DND-41 (cell line): ENCODE measurements at regions not wholly inside any gene's neighbourhood (a gene's known extent, or its start where the extent isn't known, plus 50 kb on each side); places are given as distances from the start of the nearest gene placed in this dataset.

Experiments used
- ATAC-seq: fragments of 200-7000 bp; cut with Tn5 transposase; 3 replicates; pipeline ENCODE4 v1.9.1; 2021; ENCODE audit warnings: low read depth; ENCODE audit not compliant: insufficient read depth
- DNase-seq: peaks from one replicate; pipeline ENCODE4 v3.0.0-alpha.2; 2020
- H2AFZ ChIP-seq: 2 replicates; pipeline ENCODE4 v1.6.0; 2012; ENCODE audit warnings: low read depth, low read length
- H3K27ac ChIP-seq: 2 replicates; pipeline ENCODE4 v1.5.1; 2012; ENCODE audit warnings: low read length, inconsistent platforms
- H3K27me3 ChIP-seq: fragments of 200-600 bp; sonication (generic); 2 replicates; pipeline ENCODE4 v1.6.0; 2012; ENCODE audit warnings: low read length, mild to moderate bottlenecking, inconsistent platforms; ENCODE audit not compliant: insufficient read depth, poor library complexity
- H3K36me3 ChIP-seq: 2 replicates; pipeline ENCODE4 v1.5.1; 2012; ENCODE audit warnings: low read length, inconsistent platforms; ENCODE audit not compliant: insufficient read depth
- H3K4me1 ChIP-seq: 2 replicates; pipeline ENCODE4 v1.5.1; 2012; ENCODE audit warnings: mild to moderate bottlenecking, low read length; ENCODE audit not compliant: insufficient read depth
- H3K4me2 ChIP-seq: 2 replicates; pipeline ENCODE4 v1.6.0; 2012; ENCODE audit warnings: mild to moderate bottlenecking, moderate library complexity, low read length, inconsistent platforms; ENCODE audit not compliant: insufficient read depth
- H3K4me3 ChIP-seq, 2 experiments: fragments of 200-600 bp in 1 of 2; shearing (Covaris generic) in 1 of 2; 2 replicates each; pipeline ENCODE4 v1.5.1; 2012 to 2016; ENCODE audit warnings: inconsistent platforms in 2 of 2, low read length in 2 of 2, mild to moderate bottlenecking in 2 of 2, low read depth in 1 of 2, moderate library complexity in 1 of 2
- H3K79me2 ChIP-seq: 2 replicates; pipeline ENCODE4 v1.6.0; 2012; ENCODE audit warnings: low read length, inconsistent platforms; ENCODE audit not compliant: insufficient read depth
- H3K9ac ChIP-seq: 2 replicates; pipeline ENCODE4 v1.6.0; 2012; ENCODE audit warnings: low read depth, mild to moderate bottlenecking, inconsistent platforms, low read length, moderate library complexity
- H3K9me3 ChIP-seq: 2 replicates; pipeline ENCODE4 v1.5.1; 2012; ENCODE audit warnings: low read length, moderate library complexity, mild to moderate bottlenecking, inconsistent platforms; ENCODE audit not compliant: insufficient read depth, severe bottlenecking
- H4K20me1 ChIP-seq: 2 replicates; pipeline ENCODE4 v1.6.0; 2012; ENCODE audit warnings: low read length; ENCODE audit not compliant: insufficient read depth
- CTCF ChIP-seq: IDR thresholded peaks from 2 replicates; pipeline ENCODE4 v1.5.1; 2012; ENCODE audit warnings: borderline replicate concordance, low read length, moderate library complexity, mild to moderate bottlenecking; ENCODE audit not compliant: poor library complexity, severe bottlenecking; ENCODE audit errors: extremely low read depth
- EZH2 ChIP-seq: IDR thresholded peaks from 3 replicates; pipeline ENCODE4 v1.6.1; 2012; ENCODE audit warnings: borderline replicate concordance, low read depth, mild to moderate bottlenecking, moderate library complexity, low read length, inconsistent platforms; ENCODE audit not compliant: severe bottlenecking

- no peaks in the 10 kb centered on the region for H3K9me3 ChIP-seq
- no peak overlapping the region for H3K27ac ChIP-seq
- no peaks in the 10 kb centered on the region for H3K4me1 ChIP-seq
- ATAC-seq: no peak
- peaks cover 14% of the 10 kb centered on the region for H3K27me3 ChIP-seq
- no peak overlapping the region for H2AFZ ChIP-seq
- H3K9ac ChIP-seq: no peak overlapping the region
- no peak overlapping the region for H3K4me3 ChIP-seq
- no peak overlapping the region for H3K4me2 ChIP-seq
- TF ChIP-seq CTCF (no peak), EZH2 (no peak)
- no peaks in the 10 kb centered on the region for H3K79me2 ChIP-seq
- H4K20me1 ChIP-seq: no peaks in the 10 kb centered on the region; the same call in 1 of the 2 replicates
- DNase-seq: no peak
- no peaks in the 10 kb centered on the region for H3K36me3 ChIP-seq
These were observed 179.8 kb downstream of the SH3BP4 start for GRCh38 chr2:235131334-235132305.

- H3K4me3 ChIP-seq: no peak overlapping the region
- ATAC-seq (no peak), DNase-seq (no peak)
- no peaks in the 10 kb centered on the region for H3K79me2 ChIP-seq
- H3K9me3 ChIP-seq: no peaks in the 10 kb centered on the region
- H3K27me3 ChIP-seq: peaks cover 12% of the 10 kb centered on the region
- TF ChIP-seq CTCF: no peak
- TF ChIP-seq EZH2: no peak
- no peak overlapping the region for H3K27ac ChIP-seq
- H3K4me2 ChIP-seq: no peak overlapping the region
- H3K36me3 ChIP-seq: no peaks in the 10 kb centered on the region
- no peak overlapping the region for H2AFZ ChIP-seq
- no peaks in the 10 kb centered on the region; the same call in 1 of the 2 replicates for H4K20me1 ChIP-seq
- H3K9ac ChIP-seq: no peak overlapping the region
- no peaks in the 10 kb centered on the region for H3K4me1 ChIP-seq
These were observed 180.8 kb downstream of the SH3BP4 start for GRCh38 chr2:235132651-235133050.

- H3K27ac ChIP-seq: no peak overlapping the region
- no peaks in the 10 kb centered on the region for H3K79me2 ChIP-seq
- peaks cover 12% of the 10 kb centered on the region for H3K27me3 ChIP-seq
- no peaks in the 10 kb centered on the region; the same call in 1 of the 2 replicates for H4K20me1 ChIP-seq
- no peak overlapping the region for H3K4me2 ChIP-seq
- no peaks in the 10 kb centered on the region for H3K36me3 ChIP-seq
- no peak overlapping the region for H3K9ac ChIP-seq
- no peak for TF ChIP-seq EZH2
- no peak for TF ChIP-seq CTCF
- no peak for DNase-seq
- H3K4me3 ChIP-seq: no peak overlapping the region
- no peaks in the 10 kb centered on the region for H3K9me3 ChIP-seq
- H3K4me1 ChIP-seq: no peaks in the 10 kb centered on the region
- H2AFZ ChIP-seq: no peak overlapping the region
- ATAC-seq: no peak
These were observed 182.0 kb downstream of the SH3BP4 start for GRCh38 chr2:235133837-235134236.
